Stimulated activated CD4-positive, alpha-beta T cell treated with anti-CD3 and anti-CD28 coated beads, TNF-alpha, amount 100 ng/mL, for 48 hours (primary cell): ENCODE measurements at regions not wholly inside any gene's neighbourhood (a gene's known extent, or its start where the extent isn't known, plus 50 kb on each side); places are given as distances from the start of the nearest gene placed in this dataset.

Experiments used
- DNase-seq, 3 donors: peaks; one replicate each; pipeline ENCODE4 v3.0.0-alpha.2; 2020; ENCODE audit warnings: low read depth in 3 of 3

GRCh38 chr10:4024516-4025245 is 239.7 kb upstream of the KLF6 start:
- DNase-seq = no peak

GRCh38 chr10:4024027-4024426 is 239.0 kb upstream of the KLF6 start:
- no peak for DNase-seq

- no peak for DNase-seq
Measured at GRCh38 chr10:4022473-4022872, 237.5 kb upstream of the KLF6 start.

GRCh38 chr10:4020631-4021030 is 235.6 kb upstream of the KLF6 start:
- no peak for DNase-seq

GRCh38 chr10:4018054-4018511 is 233.1 kb upstream of the KLF6 start:
- no peak for DNase-seq

- no peak for DNase-seq
Measured at GRCh38 chr10:4017336-4017735, 232.3 kb upstream of the KLF6 start.

GRCh38 chr10:4016214-4016740 is 231.3 kb upstream of the KLF6 start:
- DNase-seq = no peak

- peak; percentile 31 to 54 (median 38) for DNase-seq
Measured at GRCh38 chr10:4013651-4014121, 228.7 kb upstream of the KLF6 start.

- no peak for DNase-seq
Measured at GRCh38 chr10:4012848-4013247, 227.8 kb upstream of the KLF6 start.

- DNase-seq = no peak
Measured at GRCh38 chr10:4011136-4011812, 226.3 kb upstream of the KLF6 start.

GRCh38 chr10:4008676-4009382 is 223.8 kb upstream of the KLF6 start:
- DNase-seq = no peak

- DNase-seq = no peak
Measured at GRCh38 chr10:4007771-4008170, 222.8 kb upstream of the KLF6 start.

GRCh38 chr10:4006858-4007257 is 221.8 kb upstream of the KLF6 start:
- no peak for DNase-seq

- no peak for DNase-seq
Measured at GRCh38 chr10:4006051-4006450, 221.0 kb upstream of the KLF6 start.

GRCh38 chr10:4004990-4005389 is 220.0 kb upstream of the KLF6 start:
- DNase-seq = no peak

- DNase-seq = no peak
Measured at GRCh38 chr10:4004144-4004543, 219.1 kb upstream of the KLF6 start.

GRCh38 chr10:4003348-4003973 is 218.5 kb upstream of the KLF6 start:
- no peak for DNase-seq

GRCh38 chr10:4001811-4002210 is 216.8 kb upstream of the KLF6 start:
- no peak for DNase-seq

GRCh38 chr10:3999642-4000041 is 214.6 kb upstream of the KLF6 start:
- no peak for DNase-seq

GRCh38 chr10:3996697-3997096 is 211.7 kb upstream of the KLF6 start:
- no peak for DNase-seq

GRCh38 chr10:3995302-3996210 is 210.5 kb upstream of the KLF6 start:
- DNase-seq = no peak
